ENCODE measurements at regions not wholly inside any gene's neighbourhood (a gene's known extent, or its start where the extent isn't known, plus 50 kb on each side); places are given as distances from the start of the nearest gene placed in this dataset.

- DNase-seq (ENCODE audit: low read depth) = no peak
Measured at GRCh38 chr16:86319585-86320236, 190.6 kb upstream of the FOXF1 start.

- DNase-seq (ENCODE audit: low read depth) = no peak
Measured at GRCh38 chr16:86320237-86320595, 190.1 kb upstream of the FOXF1 start.

GRCh38 chr16:86321491-86321890 lies 188.8 kb upstream of the FOXF1 start:
- DNase-seq (ENCODE audit: low read depth) = no peak

DNA sequence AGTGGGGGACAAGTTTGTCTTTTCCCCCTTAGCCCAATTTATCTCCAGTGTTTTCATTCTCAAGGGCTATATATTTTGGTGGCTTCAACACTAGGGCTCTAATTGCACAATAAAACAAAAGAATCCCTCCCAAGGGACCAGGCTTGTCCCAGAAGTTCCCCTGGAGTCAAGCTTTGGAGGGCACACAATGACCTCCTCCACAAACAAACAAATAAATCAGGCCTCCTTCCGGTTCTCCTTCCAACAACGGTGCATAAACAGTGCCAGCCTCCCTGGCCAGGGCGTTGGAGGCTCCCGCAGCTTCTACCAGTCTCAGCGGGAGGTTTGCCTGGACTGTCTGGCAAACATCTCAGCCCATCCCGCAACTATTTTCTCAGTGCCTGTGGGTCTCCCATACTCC lies 188.0 kb upstream of the FOXF1 start:
- DNase-seq (ENCODE audit: low read depth) = no peak

- no peak for DNase-seq (ENCODE audit: low read depth)
Measured at GRCh38 chr16:86322806-86323205, 187.5 kb upstream of the FOXF1 start.

- DNase-seq (ENCODE audit: low read depth) = no peak
Measured at GRCh38 chr16:86324320-86324719, 186.0 kb upstream of the FOXF1 start.

- no peak for DNase-seq (ENCODE audit: low read depth)
Measured at GRCh38 chr16:86325360-86325759, 185.0 kb upstream of the FOXF1 start.

DNA sequence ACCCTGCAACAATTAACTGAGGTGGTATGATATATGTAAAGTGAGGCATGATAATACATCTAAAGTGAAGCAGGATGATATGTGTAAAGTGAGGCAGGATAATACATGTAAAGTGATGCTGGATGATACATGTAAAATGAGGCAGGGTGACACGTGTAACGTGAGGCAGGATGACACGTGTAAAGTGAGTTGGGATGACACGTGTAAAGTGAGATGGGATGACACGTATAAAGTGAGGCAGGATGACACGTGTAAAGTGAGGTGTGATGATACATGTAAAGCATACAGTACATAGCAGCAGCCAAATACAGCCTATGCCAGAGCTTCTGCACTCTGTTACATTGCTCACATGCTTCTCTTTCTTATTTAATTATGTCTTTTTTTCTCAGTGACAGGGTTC lies 184.4 kb upstream of the FOXF1 start:
- DNase-seq (ENCODE audit: low read depth) = no peak

GRCh38 chr16:86327321-86327720 lies 183.0 kb upstream of the FOXF1 start:
- DNase-seq (ENCODE audit: low read depth) = no peak

- DNase-seq (ENCODE audit: low read depth) = no peak
Measured at GRCh38 chr16:86330906-86331305, 179.4 kb upstream of the FOXF1 start.

GRCh38 chr16:86334079-86334635 lies 176.2 kb upstream of the FOXF1 start:
- no peak for DNase-seq (ENCODE audit: low read depth)

DNA sequence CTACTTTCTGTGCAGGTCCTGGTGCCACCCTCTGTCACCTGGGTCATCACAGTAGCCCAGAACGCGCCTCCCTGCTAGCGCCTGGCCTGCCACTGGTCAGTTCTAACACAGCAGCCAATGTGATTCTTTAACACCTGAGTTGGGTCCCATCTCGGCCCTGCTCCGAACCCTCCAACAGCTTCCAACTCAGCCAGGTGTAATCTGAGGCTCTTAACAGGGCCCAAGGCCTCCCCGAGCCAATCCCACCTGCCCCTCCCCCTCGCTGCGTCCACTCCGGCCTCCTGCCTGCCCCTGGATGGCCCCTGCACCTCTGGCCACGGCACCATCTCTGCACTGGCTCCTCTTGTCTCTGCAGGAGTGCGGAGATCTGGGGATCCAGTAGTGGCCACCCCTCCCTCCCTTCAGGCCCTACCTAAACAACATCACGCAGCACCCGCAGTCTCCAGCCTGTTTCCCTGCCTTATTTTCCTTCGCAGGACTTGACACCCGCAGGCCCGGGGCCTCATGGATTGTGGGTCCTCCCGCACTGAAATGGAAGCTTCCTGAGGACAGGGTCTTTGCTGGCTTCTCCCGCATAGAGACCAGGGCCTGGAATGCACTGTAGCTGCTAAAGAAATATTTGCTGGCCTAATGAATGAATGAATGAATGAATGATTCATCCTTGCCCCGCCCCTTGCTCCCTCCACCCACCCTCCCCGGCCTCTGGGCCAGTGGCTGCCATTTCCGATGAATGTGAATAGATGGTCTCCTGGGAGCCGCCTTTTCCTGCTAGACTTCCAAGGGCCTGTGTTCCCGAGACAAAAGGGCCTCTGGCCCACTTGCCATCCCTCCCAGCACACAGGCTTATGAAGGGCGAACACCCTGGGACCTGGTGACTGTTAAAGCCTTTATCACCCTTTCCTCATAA lies 174.8 kb upstream of the FOXF1 start:
- DNase-seq (ENCODE audit: low read depth) = no peak

GRCh38 chr16:86337138-86337537 lies 173.2 kb upstream of the FOXF1 start:
- no peak for DNase-seq (ENCODE audit: low read depth)

DNA sequence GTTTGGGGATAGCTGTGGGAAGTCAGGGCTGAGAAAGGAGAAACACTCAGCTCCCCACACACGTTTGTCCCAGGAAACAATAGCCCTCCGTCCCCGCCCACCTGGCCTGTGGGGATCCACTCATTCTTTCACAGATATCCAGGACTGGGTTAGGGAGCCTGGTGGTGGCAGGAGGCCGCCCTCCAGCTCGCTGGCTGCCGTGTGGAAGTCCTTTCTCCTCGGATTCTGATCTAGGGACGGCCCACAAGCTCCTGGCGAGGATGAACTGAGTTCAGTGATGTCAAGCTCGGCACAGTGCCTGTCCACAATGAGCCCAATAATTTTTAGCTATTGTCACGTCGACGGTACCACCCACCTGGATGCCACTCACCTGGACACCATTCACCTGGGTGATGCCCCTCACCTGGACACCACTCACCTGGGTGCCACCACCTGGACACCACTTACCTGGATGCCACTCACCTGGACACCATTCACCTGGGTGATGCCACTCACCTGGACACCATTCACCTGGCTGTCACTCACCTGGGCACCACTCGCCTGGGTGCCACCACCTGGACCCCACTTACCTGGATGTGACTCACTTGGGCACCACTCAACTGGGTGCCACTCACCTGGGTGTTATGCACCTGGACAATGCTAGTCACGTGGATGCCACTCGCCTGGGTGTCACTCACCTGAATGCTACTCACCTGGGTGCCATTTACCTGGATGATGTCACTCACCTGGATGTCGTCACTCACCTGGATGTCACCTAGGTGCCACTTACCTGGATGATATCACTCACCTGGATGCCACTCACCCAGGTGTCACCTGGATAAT lies 172.5 kb upstream of the FOXF1 start:
- no peak for DNase-seq (ENCODE audit: low read depth)

GRCh38 chr16:86338403-86339115 lies 171.8 kb upstream of the FOXF1 start:
- no peak for DNase-seq (ENCODE audit: low read depth)

DNA sequence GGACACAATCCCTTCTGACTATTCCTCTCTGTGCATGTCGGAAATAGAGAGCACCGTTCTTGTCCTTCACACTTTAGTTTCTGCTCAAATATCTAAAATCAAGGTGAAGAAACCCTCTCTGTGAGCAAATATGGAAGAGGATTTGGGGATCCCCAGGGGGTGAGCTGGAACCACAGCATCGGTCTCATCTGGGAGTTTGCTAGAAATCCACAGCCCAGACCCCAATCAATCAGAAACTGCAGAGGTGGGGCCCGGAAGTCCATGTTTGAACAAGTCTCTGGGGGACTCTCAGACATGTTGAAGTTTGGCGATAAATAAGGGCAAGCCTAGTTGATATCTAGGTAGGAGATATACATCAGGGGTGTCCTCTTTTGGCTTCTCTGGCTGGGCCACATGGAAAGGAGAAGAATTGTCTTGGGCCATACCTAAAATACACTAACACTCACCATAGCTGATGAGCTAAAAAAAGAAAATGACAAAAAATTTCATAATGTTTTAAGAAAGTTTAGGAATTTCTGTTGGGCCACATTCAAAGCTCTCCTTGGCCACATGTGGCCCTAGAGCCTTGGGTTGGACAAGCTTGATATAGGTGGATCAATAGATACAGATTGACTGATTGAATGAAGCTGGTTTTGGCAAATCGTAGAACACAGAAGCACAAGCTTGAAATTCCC lies 168.0 kb upstream of the FOXF1 start:
- no peak for DNase-seq (ENCODE audit: low read depth)

DNA sequence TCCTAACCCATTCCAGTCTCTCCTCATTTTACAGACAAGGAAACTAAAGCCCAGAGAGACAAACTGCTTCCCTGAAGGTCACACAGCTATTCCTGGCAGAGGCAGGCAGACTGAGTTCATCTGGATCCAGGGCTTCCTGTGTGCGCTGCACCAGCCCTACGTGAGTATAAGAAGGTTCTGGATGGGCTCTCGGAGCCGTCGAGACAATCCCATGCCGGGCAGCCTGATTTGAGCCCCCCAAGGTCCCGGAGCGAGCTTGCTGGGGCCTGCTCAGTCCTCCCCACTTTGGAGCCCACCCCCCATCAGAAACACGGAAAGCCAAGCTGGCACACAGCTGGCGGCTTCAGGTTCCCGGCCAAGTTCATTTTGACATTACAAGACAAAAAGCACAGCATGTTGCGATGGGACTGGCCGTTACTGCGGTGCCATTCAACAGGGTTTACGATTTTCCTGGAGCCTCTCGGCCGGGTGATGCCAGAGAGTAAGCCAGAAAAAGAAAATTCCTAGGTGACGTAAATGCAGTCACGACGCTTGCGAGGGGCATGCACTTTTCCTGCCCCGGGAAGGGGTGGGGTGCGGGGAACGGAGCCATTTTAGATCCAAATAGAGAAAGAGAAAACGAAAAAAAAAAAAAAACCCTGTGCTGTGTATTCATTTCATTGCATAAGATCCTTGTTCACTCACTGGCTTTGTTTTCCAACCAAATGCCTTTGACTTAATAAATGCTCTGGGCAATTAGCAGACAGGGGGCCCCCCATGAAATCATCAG lies 167.1 kb upstream of the FOXF1 start:
- no peak for DNase-seq (ENCODE audit: low read depth)

DNA sequence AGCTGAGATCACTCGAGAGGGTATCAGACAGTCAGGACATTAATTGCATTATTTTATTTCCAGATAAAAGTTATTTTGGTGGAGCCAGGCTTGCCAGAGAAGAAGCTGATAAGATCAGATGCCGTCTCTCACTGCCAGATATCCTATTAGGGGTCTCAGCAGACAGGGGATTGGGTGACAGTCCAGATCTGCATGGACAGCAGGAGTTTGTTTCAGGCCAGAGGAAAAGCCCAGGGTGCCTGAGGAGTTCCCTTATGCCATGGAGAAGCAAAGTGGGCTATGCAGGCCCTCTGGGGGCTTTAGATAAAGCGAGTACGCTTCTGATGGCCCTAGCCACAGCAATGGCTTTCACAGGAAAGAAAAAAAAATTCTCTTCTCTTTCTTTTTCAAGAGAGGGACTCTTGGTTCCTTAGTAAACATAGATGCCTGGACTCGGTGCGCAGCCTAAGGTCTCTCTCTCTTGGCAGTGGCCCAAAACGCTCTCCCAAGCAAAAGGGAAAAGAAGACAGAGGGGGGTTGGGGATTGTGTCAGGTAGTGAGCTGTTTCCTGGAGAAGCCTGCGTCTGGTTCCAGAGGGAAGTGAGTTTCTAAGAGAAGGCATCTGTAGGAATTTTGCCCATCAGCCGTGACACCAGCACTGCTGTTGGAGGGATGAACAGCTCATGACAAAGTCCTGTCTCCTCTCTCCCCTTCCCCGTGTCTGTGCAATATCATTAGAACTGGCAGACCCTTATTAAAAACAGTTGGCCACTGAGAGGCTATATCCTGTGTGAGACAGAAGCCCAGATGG lies 166.3 kb upstream of the FOXF1 start:
- no peak for DNase-seq (ENCODE audit: low read depth)

- DNase-seq (ENCODE audit: low read depth) = no peak
Measured at GRCh38 chr16:86344586-86344871, 165.8 kb upstream of the FOXF1 start.

DNA sequence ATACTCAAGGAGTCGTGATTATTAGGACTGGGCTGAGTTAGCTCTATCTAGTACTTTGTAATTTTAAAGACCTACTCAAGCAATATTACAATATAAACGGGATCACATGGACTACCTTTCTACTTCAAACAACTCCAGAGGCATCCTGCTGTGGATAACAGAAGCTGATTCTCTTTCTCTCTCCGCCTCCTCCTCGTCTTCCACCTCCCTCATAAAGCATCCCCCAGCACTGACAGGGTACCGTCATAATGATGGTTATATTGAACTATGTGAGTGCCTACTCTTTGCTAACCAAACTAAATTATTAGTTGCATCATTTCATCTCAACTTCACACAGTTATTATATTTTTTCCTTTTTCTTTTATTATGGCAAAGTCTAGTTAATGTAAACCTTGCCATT lies 165.4 kb upstream of the FOXF1 start:
- no peak for DNase-seq (ENCODE audit: low read depth)

Measured in renal cortical epithelial cell (primary cell).